Stomach (tissue), 8 donors: ENCODE measurements at regions not wholly inside any gene's neighbourhood (a gene's known extent, or its start where the extent isn't known, plus 50 kb on each side); places are given as distances from the start of the nearest gene placed in this dataset.

Experiments
- DNase-seq, 2 donors: peaks; one replicate each; pipeline versions ENCODE4 v3.0.0 to v3.0.0-alpha.2; 2013 to 2019
- H3K27ac ChIP-seq, 5 donors: fragments of 200-600 bp in 4 of 5; sonication (generic) in 4 of 5; one replicate each; pipeline ENCODE4 v1.5.1; 2013 to 2019; ENCODE audit warnings: mild to moderate bottlenecking in 1 of 5, moderate library complexity in 1 of 5
- H3K27me3 ChIP-seq, 3 donors: fragments of 200-600 bp; sonication (generic); one replicate each; pipeline ENCODE4 v1.5.1; 2017 to 2019; ENCODE audit warnings: mixed run types in 1 of 3
- H3K36me3 ChIP-seq, 4 donors: fragments of 200-600 bp; sonication (generic); 1 replicate in 3 of 4; 2 replicates in 1 of 4; pipeline ENCODE4 v1.5.1; 2016 to 2019
- H3K4me1 ChIP-seq, 4 donors: fragments of 200-600 bp; sonication (generic); one replicate each; pipeline ENCODE4 v1.5.1; 2016 to 2019
- H3K4me3 ChIP-seq, 4 donors: fragments of 200-600 bp; sonication (generic) in 3 of 4; one replicate each; pipeline ENCODE4 v1.5.1; 2016 to 2019; ENCODE audit warnings: mild to moderate bottlenecking in 1 of 4
- H3K9me3 ChIP-seq, 4 donors: fragments of 200-600 bp; sonication (generic); one replicate each; pipeline ENCODE4 v1.5.1; 2016 to 2019
- CTCF ChIP-seq, 7 experiments: fragments of 450-650 bp in 4 of 7; fragments of 200-600 bp in 3 of 7; sonication (generic) in 3 of 7; IDR thresholded peaks; one replicate each; pipeline ENCODE4 v1.5.1; 2016 to 2019; ENCODE audit warnings: antibody characterized with exemption in 7 of 7, control low read depth in 2 of 7, mild to moderate bottlenecking in 1 of 7
- EP300 ChIP-seq: sonication (generic); formaldehyde crosslinking; IDR thresholded peaks from one replicate; pipeline ENCODE4 v1.6.1; 2017; ENCODE audit warnings: antibody characterized with exemption
- POLR2A ChIP-seq, 4 donors: fragments of 450-650 bp; IDR thresholded peaks; one replicate each; pipeline ENCODE4 v1.6.1; 2016; ENCODE audit warnings: antibody characterized with exemption in 4 of 4, control low read depth in 2 of 4, mild to moderate bottlenecking in 1 of 4, moderate library complexity in 1 of 4
- POLR2AphosphoS5 ChIP-seq, 3 donors: sonication (generic); formaldehyde crosslinking; IDR thresholded peaks; one replicate each; pipeline ENCODE4 v1.6.1; 2016; ENCODE audit warnings: antibody characterized with exemption in 3 of 3
- WGBS, 5 donors: extraction: QIAGEN DNeasy Blood & Tissue Kit in 3 of 5; methylation state at CpG; one replicate each; pipeline versions ENCODE4 v1.1.5 to v1.1.7; 2013 to 2018; 5-methylcytosine and 5-hydroxymethylcytosine counted together
- intact Hi-C: fragments of 100-400 bp; cut with DNase I; formaldehyde crosslinking; loops from one replicate; pipeline ENCODE4 v1.15.1; 2023; ENCODE audit warnings: low total_unique reads
- donor health status: healthy with polysubstance abuse.
- donor health status: Bipolar disorder and iron deficiency.
- donor health status: healthy.

GRCh38 chr2:167406558-167406957 is 518.3 kb downstream of the XIRP2 start:
- 47 to 65% (median 55%) methylated on average over 4 of the region's 4 CpGs for WGBS, 5 donors
- Histone ChIP-seq H3K27ac (no peak overlapping the region), H3K27me3 (no peaks in the 10 kb centered on the region), H3K4me3 (no peak overlapping the region), H3K9me3 (peaks cover 0 to 7% (median 2%) of the 10 kb centered on the region in 4 donors), H3K36me3 (no peaks in the 10 kb centered on the region), H3K4me1 (no peaks in the 10 kb centered on the region)
- no peak for DNase-seq
- intact Hi-C loops, result no loop called here
- TF ChIP-seq POLR2A (IDR thresholded peaks at IDR 0.05) (no peak), CTCF (IDR thresholded peaks at IDR 0.05) (no peak), POLR2AphosphoS5 (IDR thresholded peaks at IDR 0.05) (no peak), EP300 (no peak)

GRCh38 chr2:167404627-167405284 is 516.5 kb downstream of the XIRP2 start:
- DNase-seq, result no peak
- intact Hi-C loops, result no loop called here
- Histone ChIP-seq H3K27me3 (no peaks in the 10 kb centered on the region), H3K36me3 (no peaks in the 10 kb centered on the region), H3K9me3 (peaks cover 0 to 7% (median 2%) of the 10 kb centered on the region in 4 donors), H3K4me1 (no peaks in the 10 kb centered on the region), H3K4me3 (no peak overlapping the region), H3K27ac (no peak overlapping the region)
- TF ChIP-seq CTCF (IDR thresholded peaks at IDR 0.05), result no peak
- TF ChIP-seq EP300, result no peak
- no peak for TF ChIP-seq POLR2A (IDR thresholded peaks at IDR 0.05)
- TF ChIP-seq POLR2AphosphoS5 (IDR thresholded peaks at IDR 0.05), result no peak
- 89 to 95% (median 93%) methylated on average over 6 of the region's 6 CpGs for WGBS, 5 donors

- no peak for DNase-seq
- Histone ChIP-seq H3K4me3 (no peak overlapping the region), H3K27ac (no peak overlapping the region)
These were observed 513.0 kb downstream of the XIRP2 start for GRCh38 chr2:167401309-167401708.

GRCh38 chr2:167400546-167400945 is 512.3 kb downstream of the XIRP2 start:
- Histone ChIP-seq H3K36me3 (no peaks in the 10 kb centered on the region), H3K4me1 (no peaks in the 10 kb centered on the region), H3K27ac (no peak overlapping the region), H3K9me3 (peaks cover 0 to 7% (median 2%) of the 10 kb centered on the region in 4 donors), H3K4me3 (no peak overlapping the region), H3K27me3 (no peaks in the 10 kb centered on the region)
- 75 to 93% (median 92%) methylated on average over 2 of the region's 2 CpGs for WGBS, 5 donors
- no peak for DNase-seq
- TF ChIP-seq POLR2A (IDR thresholded peaks at IDR 0.05) (no peak), CTCF (IDR thresholded peaks at IDR 0.05) (no peak), EP300 (no peak), POLR2AphosphoS5 (IDR thresholded peaks at IDR 0.05) (no peak)
- intact Hi-C loops, result no loop called here

More at GRCh38 chr2:167401309-167401708, 513.0 kb downstream of the XIRP2 start:
- no peaks in the 10 kb centered on the region for H3K27me3 ChIP-seq
- no peaks in the 10 kb centered on the region for H3K36me3 ChIP-seq
- intact Hi-C loops, result no loop called here
- peaks cover 0 to 7% (median 2%) of the 10 kb centered on the region in 4 donors for H3K9me3 ChIP-seq
- H3K4me1 ChIP-seq, result no peaks in the 10 kb centered on the region
- TF ChIP-seq POLR2A (IDR thresholded peaks at IDR 0.05), result no peak
- no peak for TF ChIP-seq POLR2AphosphoS5 (IDR thresholded peaks at IDR 0.05)
- TF ChIP-seq CTCF (IDR thresholded peaks at IDR 0.05), result no peak
- no peak for TF ChIP-seq EP300
